Activated CD4-positive, alpha-beta memory T cell treated with anti-CD3 and anti-CD28 coated beads, Interleukin-2, amount 10 ng/mL, durations not matched to agents 7 days and 5 days (primary cell): ENCODE measurements at regions not wholly inside any gene's neighbourhood (a gene's known extent, or its start where the extent isn't known, plus 50 kb on each side); places are given as distances from the start of the nearest gene placed in this dataset.

Experiments
- CTCF ChIA-PET: fragments of 350-600 bp; sonication (Branson Sonifier 250); formaldehyde crosslinking; loops from one replicate; lab custom pipeline; 2021; ENCODE audit warnings: antibody characterized with exemption, inconsistent platforms; lab: Charles Lee
- POLR2A ChIA-PET: fragments of 350-600 bp; sonication (Branson Sonifier 250); formaldehyde crosslinking; loops from one replicate; lab custom pipeline; 2021; ENCODE audit warnings: antibody characterized with exemption; lab: Charles Lee
- DNase-seq: peaks from one replicate; pipeline ENCODE4 v3.0.0-alpha.2; 2020
- H3K27ac Mint-ChIP-seq: one replicate; pipeline ENCODE4 v1.8.0; 2021; ENCODE audit warnings: mild to moderate bottlenecking, mixed read lengths
- H3K27me3 Mint-ChIP-seq: one replicate; pipeline ENCODE4 v1.8.0; 2021; ENCODE audit warnings: mixed read lengths
- H3K36me3 Mint-ChIP-seq: one replicate; pipeline ENCODE4 v1.8.0; 2021; ENCODE audit warnings: low read depth, mixed read lengths
- H3K4me1 Mint-ChIP-seq: one replicate; pipeline ENCODE4 v1.8.0; 2021; ENCODE audit warnings: mixed read lengths
- H3K4me3 Mint-ChIP-seq: one replicate; pipeline ENCODE4 v1.8.0; 2021; ENCODE audit warnings: mild to moderate bottlenecking, mixed read lengths
- H3K9me3 Mint-ChIP-seq: one replicate; pipeline ENCODE4 v1.8.0; 2021; ENCODE audit warnings: mixed read lengths

DNA sequence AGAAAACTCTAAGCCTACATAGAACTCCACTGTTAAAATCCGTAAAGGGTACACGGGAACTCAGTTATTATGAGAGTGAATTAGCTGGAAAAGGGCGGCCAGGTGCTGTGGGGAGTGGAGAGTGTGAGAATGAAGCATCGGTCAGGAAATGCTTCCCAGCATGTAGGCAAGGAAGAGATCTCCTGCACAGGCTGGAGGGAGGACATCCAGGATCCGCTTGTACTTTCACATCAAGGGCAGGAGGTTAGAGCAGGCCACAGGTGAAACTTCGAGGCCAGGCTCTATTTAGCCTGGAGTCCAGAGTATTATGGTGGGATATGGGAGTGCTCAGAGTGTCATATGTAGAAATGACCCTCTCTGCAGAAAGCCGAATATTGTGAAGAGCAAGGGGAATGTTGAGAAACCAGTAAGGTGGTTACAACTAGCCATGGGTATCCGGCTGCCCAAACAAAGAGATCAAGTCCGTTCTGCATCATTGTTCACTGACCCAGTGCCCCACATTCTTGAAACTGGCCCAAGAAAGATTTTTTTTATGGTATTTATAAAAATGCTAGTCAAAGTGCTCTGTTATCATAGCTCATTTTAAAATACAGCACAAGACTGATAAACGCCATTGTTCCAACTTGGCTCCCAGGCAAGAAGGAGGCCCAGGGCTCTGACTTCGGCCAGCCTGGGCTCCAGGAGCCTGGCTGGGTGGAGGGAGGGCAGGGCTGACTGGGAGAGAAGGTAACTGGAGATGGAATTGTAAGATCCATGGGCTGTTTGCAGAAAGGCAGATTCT, 79.4 kb upstream of the HIF1A start:
- Mint-ChIP-seq H3K36me3 (peaks cover 2% of the 10 kb centered on the region), H3K4me1 (peaks cover 30% of the 10 kb centered on the region), H3K27me3 (no peaks in the 10 kb centered on the region), H3K4me3 (no peak overlapping the region), H3K27ac (no peak overlapping the region), H3K9me3 (no peaks in the 10 kb centered on the region)
- CTCF ChIA-PET = interaction anchor here (1.1 kb wide), 1 partner anchor 76 kb away, joined by 3 read pairs; no protein-coding TSS in a partner anchor
- no peak for DNase-seq
- POLR2A ChIA-PET = no interaction called here

DNA sequence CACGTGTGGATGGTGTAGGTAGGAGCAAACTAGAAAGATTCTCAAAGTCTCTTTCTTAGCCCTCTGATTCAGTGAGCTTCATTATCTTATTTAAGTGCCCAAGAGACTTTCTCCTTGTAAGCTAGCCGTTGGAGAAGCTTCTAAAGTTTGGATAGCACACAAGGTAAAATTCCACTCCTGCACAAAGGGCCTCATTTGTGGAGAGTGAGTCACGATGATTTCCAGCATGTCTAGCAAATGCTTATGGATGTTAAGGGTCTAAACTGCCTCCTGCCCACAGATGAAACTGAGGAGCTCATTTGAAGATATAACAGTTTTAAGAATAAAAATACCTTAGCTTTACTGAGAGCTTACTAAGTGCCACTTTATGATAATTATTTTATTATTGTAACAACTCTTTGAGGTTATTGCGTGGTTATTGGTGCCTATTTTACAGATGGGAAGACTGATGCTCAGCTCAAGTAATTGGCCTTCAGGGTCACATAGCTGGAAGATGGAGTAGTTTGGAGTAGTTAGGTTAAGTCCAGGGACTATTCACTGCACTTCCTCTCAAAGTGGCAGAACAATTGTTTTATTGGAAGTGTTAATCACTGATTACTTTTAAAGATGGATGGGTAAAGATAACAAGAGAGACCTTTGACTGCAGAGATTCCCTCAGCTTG, 78.7 kb upstream of the HIF1A start:
- CTCF ChIA-PET = interaction anchor here (1.1 kb wide), 1 partner anchor 75 kb away, joined by 3 read pairs; no protein-coding TSS in a partner anchor
- no peak for DNase-seq
- H3K36me3 Mint-ChIP-seq = peaks cover 2% of the 10 kb centered on the region
- H3K9me3 Mint-ChIP-seq = no peaks in the 10 kb centered on the region
- peaks cover 37% of the 10 kb centered on the region for H3K4me1 Mint-ChIP-seq
- POLR2A ChIA-PET = no interaction called here
- H3K4me3 Mint-ChIP-seq = no peak overlapping the region
- no peaks in the 10 kb centered on the region for H3K27me3 Mint-ChIP-seq
- H3K27ac Mint-ChIP-seq = no peak overlapping the region

DNA sequence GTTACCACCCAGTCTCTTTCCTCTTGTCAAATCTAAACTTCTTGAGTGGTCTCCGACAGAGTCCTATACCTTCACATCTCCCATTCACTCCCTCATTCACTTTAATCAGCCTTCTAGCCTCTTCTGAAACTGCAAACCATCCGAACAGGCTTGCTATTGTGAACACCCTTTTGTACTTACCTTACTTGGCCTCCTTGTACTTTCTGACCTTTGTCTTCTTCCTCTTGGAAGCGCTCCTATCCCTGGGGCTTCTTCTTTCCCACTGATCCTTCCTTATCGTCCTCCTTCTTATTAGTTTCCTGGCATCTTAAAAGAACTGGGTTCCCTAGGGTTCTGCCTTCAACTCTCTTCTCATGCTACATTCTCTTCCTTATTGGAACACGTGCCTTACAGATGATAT, 76.9 kb upstream of the HIF1A start:
- H3K4me3 Mint-ChIP-seq = no peak overlapping the region
- CTCF ChIA-PET = no interaction called here
- H3K27ac Mint-ChIP-seq = no peak overlapping the region

DNA sequence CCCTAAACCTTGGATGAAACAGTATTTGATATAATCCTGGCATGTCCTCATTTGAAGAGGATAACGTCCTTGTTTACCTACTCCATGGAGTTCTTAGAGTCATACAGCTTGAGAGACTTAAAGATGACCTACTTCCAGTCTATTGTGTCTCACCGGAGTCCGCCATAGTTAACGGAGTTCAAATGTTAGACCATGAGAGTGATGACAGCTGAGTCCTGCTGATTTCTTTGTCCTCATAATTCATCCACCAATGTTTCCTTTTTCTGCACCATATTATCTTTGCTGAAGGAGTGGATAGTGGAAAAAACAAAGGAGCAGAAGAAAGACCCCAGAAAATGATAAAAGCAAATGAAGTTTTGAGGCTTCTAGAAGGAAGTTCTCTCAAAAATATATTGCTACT, 75.8 kb upstream of the HIF1A start:
- ChIA-PET CTCF (no interaction called here), POLR2A (interaction anchor here (1.0 kb wide), 1 partner anchor 77 kb away, joined by 3 read pairs; no protein-coding TSS in a partner anchor)
- no peak for DNase-seq
- Mint-ChIP-seq H3K9me3 (peaks cover 3% of the 10 kb centered on the region), H3K36me3 (peaks cover 5% of the 10 kb centered on the region), H3K4me3 (no peak overlapping the region), H3K4me1 (peaks cover 46% of the 10 kb centered on the region), H3K27me3 (no peaks in the 10 kb centered on the region), H3K27ac (no peak overlapping the region)

More for the DNA sequence above, 76.9 kb upstream of the HIF1A start:
- H3K27me3 Mint-ChIP-seq = no peaks in the 10 kb centered on the region
- DNase-seq = no peak
- H3K4me1 Mint-ChIP-seq = peaks cover 45% of the 10 kb centered on the region
- H3K9me3 Mint-ChIP-seq = peaks cover 3% of the 10 kb centered on the region
- POLR2A ChIA-PET = no interaction called here
- H3K36me3 Mint-ChIP-seq = peaks cover 6% of the 10 kb centered on the region

DNA sequence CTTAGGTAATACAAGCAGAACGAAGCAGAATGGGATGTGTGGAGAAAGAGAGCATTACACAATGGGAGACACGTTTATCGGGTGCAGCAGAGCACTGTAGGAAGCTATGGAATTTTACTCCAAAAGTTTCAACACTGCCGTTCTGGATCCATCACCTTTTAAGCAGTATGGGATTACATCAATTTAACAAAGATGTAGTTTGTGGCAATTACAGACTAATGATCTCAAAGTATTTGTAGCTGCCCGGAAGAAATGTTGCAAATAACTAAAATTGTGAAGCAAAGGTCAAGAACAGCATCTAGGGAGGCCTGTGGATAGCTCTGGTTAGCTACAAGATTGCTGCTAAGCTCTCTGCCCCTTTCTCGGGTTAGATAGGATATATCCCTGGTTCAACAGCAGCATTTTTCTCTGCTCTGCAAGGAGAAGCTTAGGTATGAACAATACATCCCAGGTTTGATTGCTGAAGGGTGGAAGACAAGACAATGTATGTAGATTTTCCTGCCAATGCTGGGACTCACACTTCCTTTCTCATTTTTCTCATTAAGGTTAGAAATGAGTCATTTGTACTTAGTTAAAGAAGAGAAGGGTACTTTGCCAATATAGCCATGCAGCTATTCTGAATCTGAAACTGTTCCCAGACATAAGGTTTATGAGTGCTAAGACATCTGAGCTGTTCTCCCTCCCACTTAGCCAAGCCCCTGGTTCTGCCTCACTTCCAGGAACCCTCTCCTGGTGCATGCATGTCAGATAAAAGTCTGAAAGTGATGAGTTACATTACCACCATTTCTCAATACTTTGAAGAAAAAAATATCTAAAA, 75.0 kb upstream of the HIF1A start:
- Mint-ChIP-seq H3K4me1 (peaks cover 47% of the 10 kb centered on the region), H3K27me3 (no peaks in the 10 kb centered on the region), H3K36me3 (peaks cover 9% of the 10 kb centered on the region), H3K4me3 (no peak overlapping the region), H3K9me3 (peaks cover 3% of the 10 kb centered on the region), H3K27ac (no peak overlapping the region)
- ChIA-PET CTCF (interaction anchor here (1.3 kb wide), 1 partner anchor 11 kb away, joined by 3 read pairs; no protein-coding TSS in a partner anchor), POLR2A (interaction anchor here (1.0 to 1.7 kb wide), 3 partner anchors 11 to 76 kb away, joined by 3 to 4 read pairs (median 3); no protein-coding TSS in a partner anchor)
- no peak for DNase-seq

DNA sequence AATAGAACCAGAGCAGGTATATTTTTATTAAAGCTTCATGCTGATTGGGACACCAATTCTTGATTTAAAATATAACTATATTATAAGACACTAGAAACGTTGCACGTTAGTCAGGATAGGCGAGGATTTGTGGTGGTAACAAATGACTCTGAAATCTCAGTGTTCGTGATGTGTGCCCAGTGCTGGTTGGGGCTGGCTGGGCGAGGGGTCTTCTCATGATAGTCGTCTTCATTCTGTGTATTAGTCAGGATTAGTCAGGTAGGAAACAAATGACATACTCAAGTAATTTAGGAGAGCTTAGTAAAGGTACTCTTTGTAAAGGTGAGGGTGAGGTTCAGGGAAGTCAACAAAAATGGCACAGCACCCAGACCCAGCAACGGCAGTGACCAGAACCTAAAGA, 73.9 kb upstream of the HIF1A start:
- ChIA-PET CTCF (interaction anchor here (0.9 to 1.3 kb wide), 2 partner anchors 10 to 216 kb away, joined by 3 read pairs; no protein-coding TSS in a partner anchor), POLR2A (interaction anchor here (1.7 kb wide), 1 partner anchor 12 kb away, joined by 4 read pairs; no protein-coding TSS in a partner anchor)
- Mint-ChIP-seq H3K4me3 (no peak overlapping the region), H3K9me3 (peaks cover 3% of the 10 kb centered on the region), H3K36me3 (peaks cover 9% of the 10 kb centered on the region), H3K4me1 (peaks cover 47% of the 10 kb centered on the region), H3K27ac (no peak overlapping the region), H3K27me3 (no peaks in the 10 kb centered on the region)
- DNase-seq = no peak

DNA sequence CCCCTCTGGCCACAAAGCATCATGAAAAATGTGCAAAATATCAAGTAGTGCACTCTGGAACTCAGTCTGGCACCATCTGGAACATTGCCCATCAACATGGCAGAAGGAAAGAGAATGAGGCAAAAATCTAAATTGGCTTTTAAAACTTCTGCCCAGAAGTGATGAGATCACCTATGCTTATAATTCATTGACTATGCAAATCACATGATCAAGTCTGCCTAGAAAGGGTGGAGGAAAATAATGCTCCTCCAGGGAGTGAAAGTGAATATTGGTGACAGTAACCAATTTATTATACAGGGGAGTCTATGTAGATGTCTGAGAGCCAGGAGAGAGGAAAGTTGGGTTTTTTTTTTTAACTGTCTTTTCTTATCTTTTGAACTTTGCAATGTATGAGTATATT, 73.3 kb upstream of the HIF1A start:
- Mint-ChIP-seq H3K36me3 (peaks cover 9% of the 10 kb centered on the region), H3K27ac (no peak overlapping the region), H3K27me3 (no peaks in the 10 kb centered on the region), H3K4me1 (peaks cover 45% of the 10 kb centered on the region), H3K9me3 (peaks cover 3% of the 10 kb centered on the region), H3K4me3 (no peak overlapping the region)
- CTCF ChIA-PET = no interaction called here
- DNase-seq = no peak
- POLR2A ChIA-PET = no interaction called here

DNA sequence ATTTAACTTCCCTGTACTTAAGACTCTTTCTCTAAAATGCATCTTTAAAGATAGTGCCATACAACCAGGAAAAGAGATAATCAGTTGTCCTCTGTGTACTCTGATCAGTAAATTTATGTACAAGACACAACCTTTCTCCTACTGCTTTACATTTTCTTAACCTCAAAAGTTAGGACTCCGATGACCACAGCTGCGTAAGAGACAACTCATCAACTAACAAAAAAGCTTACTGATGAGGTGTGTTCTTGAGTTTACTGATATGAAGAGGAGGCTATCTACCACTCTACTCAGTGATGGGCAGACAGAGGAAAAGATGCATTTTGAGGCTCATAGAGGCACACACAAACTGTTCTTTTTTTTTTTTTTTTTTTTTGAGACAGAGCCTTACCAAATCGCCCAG, 71.4 kb upstream of the HIF1A start:
- H3K4me1 Mint-ChIP-seq = peaks cover 32% of the 10 kb centered on the region
- CTCF ChIA-PET = interaction anchor here (0.7 kb wide), 1 partner anchor 225 kb away, joined by 5 read pairs; no protein-coding TSS in a partner anchor
- no peaks in the 10 kb centered on the region for H3K27me3 Mint-ChIP-seq

DNA sequence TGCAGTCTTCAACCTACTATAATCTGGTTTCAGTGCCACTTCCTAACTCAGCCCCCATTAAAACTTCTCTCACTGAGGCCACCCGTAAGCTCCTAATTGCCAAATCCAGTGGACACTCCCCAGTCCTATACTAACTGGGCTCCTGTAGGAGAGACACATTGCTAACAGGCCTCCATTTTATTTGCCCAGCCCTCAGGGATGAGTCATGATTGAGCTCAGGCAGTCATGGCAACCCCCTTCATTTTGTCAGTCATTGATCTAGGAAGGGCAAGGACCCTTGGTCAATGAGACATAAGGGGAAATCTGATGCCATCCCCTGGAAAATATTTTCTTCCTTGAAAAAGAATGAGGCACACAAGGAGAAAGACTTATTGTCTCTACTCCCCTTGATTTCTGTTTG, 70.1 kb upstream of the HIF1A start:
- Mint-ChIP-seq H3K9me3 (peaks cover 3% of the 10 kb centered on the region), H3K4me1 (peaks cover 24% of the 10 kb centered on the region), H3K27me3 (no peaks in the 10 kb centered on the region), H3K4me3 (no peak overlapping the region), H3K27ac (no peak overlapping the region), H3K36me3 (peaks cover 9% of the 10 kb centered on the region)
- CTCF ChIA-PET = no interaction called here
- DNase-seq = no peak
- POLR2A ChIA-PET = no interaction called here

More for the DNA sequence above, 71.4 kb upstream of the HIF1A start:
- DNase-seq = no peak
- Mint-ChIP-seq H3K36me3 (peaks cover 9% of the 10 kb centered on the region), H3K9me3 (peaks cover 3% of the 10 kb centered on the region), H3K4me3 (no peak overlapping the region), H3K27ac (no peak overlapping the region)
- POLR2A ChIA-PET = no interaction called here

DNA sequence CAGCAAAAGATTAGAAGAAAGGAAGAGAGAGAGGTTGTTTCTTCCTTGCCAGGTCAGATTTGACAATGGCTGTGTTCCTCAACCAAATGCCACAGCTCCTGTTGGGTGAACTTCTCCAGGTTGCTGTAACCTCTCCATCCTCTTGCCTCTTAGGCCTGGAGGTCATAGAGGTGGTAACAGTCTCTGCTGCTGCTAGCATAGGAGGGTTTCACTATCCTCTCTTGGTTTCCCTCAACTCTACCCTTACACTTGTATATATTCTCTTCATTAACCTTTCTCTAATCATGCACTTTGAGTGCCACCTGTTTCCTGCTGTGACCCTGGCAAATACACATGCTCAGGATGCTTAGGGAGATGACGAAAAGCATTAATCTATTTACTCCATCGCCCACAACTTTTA, 67.7 kb upstream of the HIF1A start:
- Mint-ChIP-seq H3K9me3 (peaks cover under 1% of the 10 kb centered on the region), H3K36me3 (peaks cover 6% of the 10 kb centered on the region), H3K4me3 (no peak overlapping the region), H3K27me3 (no peaks in the 10 kb centered on the region), H3K27ac (no peak overlapping the region), H3K4me1 (peaks cover 3% of the 10 kb centered on the region)
- POLR2A ChIA-PET = interaction anchor here (0.7 kb wide), 1 partner anchor 64 kb away, joined by 3 read pairs; no protein-coding TSS in a partner anchor
- CTCF ChIA-PET = no interaction called here
- DNase-seq = no peak

DNA sequence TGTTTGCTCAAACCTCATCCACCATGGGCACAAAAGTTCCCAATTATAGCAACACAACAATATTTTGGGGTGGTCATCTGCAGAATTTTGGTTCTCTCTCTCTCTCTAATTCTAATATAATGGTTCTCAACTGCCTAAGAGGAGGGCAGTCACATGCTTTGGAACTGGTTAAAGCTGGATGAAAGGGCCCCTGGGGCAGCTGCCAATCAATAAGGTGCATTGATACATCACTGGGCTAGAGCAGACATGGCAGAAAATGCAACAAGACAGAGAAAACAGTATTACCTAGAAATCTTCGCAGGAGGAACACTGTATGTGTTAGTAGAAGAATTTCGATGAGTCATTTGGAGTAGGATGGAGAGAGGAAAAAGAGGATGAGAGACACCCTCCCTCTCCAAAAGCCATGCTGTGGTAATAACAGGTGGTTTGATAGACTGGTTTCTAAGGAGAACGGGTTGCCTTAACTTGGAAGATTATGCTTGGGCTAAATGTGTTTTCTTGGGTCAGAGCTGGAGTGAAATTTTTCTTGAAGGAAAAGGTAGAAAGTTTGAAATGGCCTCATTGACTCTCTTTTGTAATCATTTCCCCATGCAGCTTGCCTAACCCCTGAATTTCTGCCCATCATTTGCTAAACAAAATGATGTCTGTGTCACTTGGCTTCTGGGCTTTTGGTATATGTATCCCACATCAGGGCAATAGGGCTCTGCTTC, 67.1 kb upstream of the HIF1A start:
- POLR2A ChIA-PET = no interaction called here
- H3K27ac Mint-ChIP-seq = no peak overlapping the region

DNA sequence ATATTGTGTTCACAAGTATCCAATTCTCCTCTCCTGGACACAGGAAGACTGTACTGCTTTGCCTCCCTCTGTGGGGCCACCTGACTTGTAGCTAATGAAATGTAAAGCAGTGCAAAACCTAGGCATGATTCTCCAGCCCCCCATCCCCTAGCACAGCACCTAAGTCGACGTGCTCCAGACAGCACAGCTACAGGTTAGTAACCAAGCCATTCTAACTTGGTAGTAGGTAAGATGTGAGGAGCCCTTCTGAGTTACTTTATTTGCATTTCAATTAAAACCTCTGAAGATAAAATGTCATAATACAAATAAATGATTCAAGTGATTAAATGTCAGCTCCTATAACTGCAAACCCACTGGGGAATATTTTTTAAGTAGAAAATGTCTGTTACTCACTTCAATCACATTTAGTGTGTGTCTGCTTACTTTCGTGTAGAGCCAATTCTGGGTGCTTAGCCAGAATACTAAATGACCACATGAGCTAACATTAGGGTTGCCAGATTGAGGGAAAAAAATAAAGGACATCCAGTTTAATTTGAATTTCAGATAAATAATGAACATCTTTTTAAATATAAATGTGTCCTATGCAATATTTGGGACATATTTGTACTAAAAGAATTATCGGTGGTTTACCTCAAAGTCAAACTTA, 64.8 kb upstream of the HIF1A start:
- DNase-seq = no peak
- H3K4me1 Mint-ChIP-seq = no peaks in the 10 kb centered on the region
- H3K27me3 Mint-ChIP-seq = no peaks in the 10 kb centered on the region
- POLR2A ChIA-PET = interaction anchor here (0.6 kb wide), 1 partner anchor 18 kb away, joined by 3 read pairs; no protein-coding TSS in a partner anchor
- no peak overlapping the region for H3K27ac Mint-ChIP-seq
- no peak overlapping the region for H3K4me3 Mint-ChIP-seq
- H3K36me3 Mint-ChIP-seq = no peaks in the 10 kb centered on the region
- H3K9me3 Mint-ChIP-seq = no peaks in the 10 kb centered on the region
- CTCF ChIA-PET = interaction anchor here (1.4 kb wide), 1 partner anchor 9 kb away, joined by 3 read pairs; no protein-coding TSS in a partner anchor

More for the DNA sequence above, 67.1 kb upstream of the HIF1A start:
- CTCF ChIA-PET = no interaction called here
- Mint-ChIP-seq H3K36me3 (peaks cover 6% of the 10 kb centered on the region), H3K27me3 (no peaks in the 10 kb centered on the region), H3K4me3 (no peak overlapping the region), H3K9me3 (no peaks in the 10 kb centered on the region), H3K4me1 (peaks cover 3% of the 10 kb centered on the region)
- DNase-seq = no peak
